Fibroblast of mammary gland (primary cell): ENCODE measurements at regions not wholly inside any gene's neighbourhood (a gene's known extent, or its start where the extent isn't known, plus 50 kb on each side); places are given as distances from the start of the nearest gene placed in this dataset.

Experiments used
- DNase-seq: peaks from one replicate; pipeline ENCODE4 v3.0.0-alpha.2; 2010; ENCODE audit warnings: low read depth
- H3K4me3 ChIP-seq: 2 replicates; pipeline ENCODE4 v1.5.1; 2011; ENCODE audit warnings: low read depth, mild to moderate bottlenecking, low read length, moderate library complexity; ENCODE audit not compliant: control insufficient read depth
- CTCF ChIP-seq: conservative IDR thresholded peaks from 2 replicates; pipeline ENCODE4 v1.5.1; 2011; ENCODE audit warnings: low read depth, low read length, inconsistent platforms; ENCODE audit not compliant: control insufficient read depth, insufficient read depth

GRCh38 chr12:13371797-13372196, 175.3 kb downstream of the EMP1 start:
- no peak for TF ChIP-seq CTCF
- H3K4me3 ChIP-seq: no peak overlapping the region
- DNase-seq: no peak

GRCh38 chr12:13371367-13371766, 174.8 kb downstream of the EMP1 start:
- no peak for TF ChIP-seq CTCF
- no peak for DNase-seq
- no peak overlapping the region for H3K4me3 ChIP-seq

- no peak overlapping the region for H3K4me3 ChIP-seq
- DNase-seq: no peak
- no peak for TF ChIP-seq CTCF
Measured at GRCh38 chr12:13369474-13370056, 173.0 kb downstream of the EMP1 start.

- DNase-seq: no peak
- H3K4me3 ChIP-seq: no peak overlapping the region
- no peak for TF ChIP-seq CTCF
Measured at GRCh38 chr12:13368971-13369370, 172.4 kb downstream of the EMP1 start.

GRCh38 chr12:13368431-13368830, 171.9 kb downstream of the EMP1 start:
- H3K4me3 ChIP-seq: no peak overlapping the region
- TF ChIP-seq CTCF: no peak
- DNase-seq: no peak

- no peak for DNase-seq
- no peak overlapping the region for H3K4me3 ChIP-seq
- no peak for TF ChIP-seq CTCF
Measured at GRCh38 chr12:13367973-13368372, 171.4 kb downstream of the EMP1 start.

- peak; percentile 58 for DNase-seq
- no peak for TF ChIP-seq CTCF
- H3K4me3 ChIP-seq: no peak overlapping the region
Measured at GRCh38 chr12:13365748-13366366, 169.3 kb downstream of the EMP1 start.
